ENCODE measurements at regions not wholly inside any gene's neighbourhood (a gene's known extent, or its start where the extent isn't known, plus 50 kb on each side); places are given as distances from the start of the nearest gene placed in this dataset.

DNA sequence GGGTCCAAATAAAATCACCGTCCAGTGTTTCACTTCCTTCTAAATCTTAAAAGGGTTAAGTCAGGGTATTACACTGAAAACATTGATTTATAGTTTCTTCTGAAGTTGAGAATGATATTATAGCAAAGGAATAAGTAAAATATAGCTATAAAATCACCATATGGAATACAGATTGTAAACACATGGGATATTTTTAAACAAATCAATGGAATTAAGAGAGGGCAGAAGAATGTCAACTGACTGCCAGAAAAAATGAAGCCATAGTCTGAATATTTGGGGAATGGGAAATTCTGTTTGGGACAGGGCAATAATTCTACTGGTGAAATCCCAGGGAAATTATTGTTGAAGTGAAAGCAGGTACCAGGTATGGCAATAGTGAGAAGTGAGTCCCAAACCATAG lies 664.6 kb downstream of the NCAM2 start:
- WGBS (ENCODE audit: missing lambda C conversion rate) = 20% methylated on average over 1 of the region's 1 CpG
- Histone ChIP-seq H3K9me3 (no peaks in the 10 kb centered on the region), H3K4me2 (no peak overlapping the region), H3K4me1 (no peaks in the 10 kb centered on the region), H3K27ac (no peak overlapping the region), H3K4me3 (no peak overlapping the region)
- TF ChIP-seq CHD4 (IDR thresholded peaks at IDR 0.05; ENCODE audit: borderline replicate concordance) = no peak
- TF ChIP-seq, protein P1, sequence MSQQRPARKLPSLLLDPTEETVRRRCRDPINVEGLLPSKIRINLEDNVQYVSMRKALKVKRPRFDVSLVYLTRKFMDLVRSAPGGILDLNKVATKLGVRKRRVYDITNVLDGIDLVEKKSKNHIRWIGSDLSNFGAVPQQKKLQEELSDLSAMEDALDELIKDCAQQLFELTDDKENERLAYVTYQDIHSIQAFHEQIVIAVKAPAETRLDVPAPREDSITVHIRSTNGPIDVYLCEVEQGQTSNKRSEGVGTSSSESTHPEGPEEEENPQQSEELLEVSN (IDR thresholded peaks at IDR 0.05; ENCODE audit: borderline replicate concordance, low read depth) = no peak
- TF ChIP-seq, protein P2, sequence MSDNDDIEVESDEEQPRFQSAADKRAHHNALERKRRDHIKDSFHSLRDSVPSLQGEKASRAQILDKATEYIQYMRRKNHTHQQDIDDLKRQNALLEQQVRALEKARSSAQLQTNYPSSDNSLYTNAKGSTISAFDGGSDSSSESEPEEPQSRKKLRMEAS (IDR thresholded peaks at IDR 0.05) = no peak
- no peak for TF ChIP-seq NR3C1 (IDR thresholded peaks at IDR 0.05)
- no peak for TF ChIP-seq FOXS1 (CRISPR knock-in tag; IDR thresholded peaks at IDR 0.05)
- TF ChIP-seq RNF2 (IDR thresholded peaks at IDR 0.05; ENCODE audit: borderline replicate concordance, low read depth) = no peak
- no peak for TF ChIP-seq ESRRA (IDR thresholded peaks at IDR 0.05; ENCODE audit: borderline replicate concordance, low read length)
- TF ChIP-seq CEBPB (IDR thresholded peaks at IDR 0.05) = no peak
- TF ChIP-seq ELK1 (IDR thresholded peaks at IDR 0.05; ENCODE audit: low read depth, low read length) = no peak
- no peak for TF ChIP-seq KDM5A (IDR thresholded peaks at IDR 0.05)
- TF ChIP-seq EHF (CRISPR knock-in tag; IDR thresholded peaks at IDR 0.05) = no peak
- TF ChIP-seq POLR2A (IDR thresholded peaks at IDR 0.05; ENCODE audit: low read length) = no peak
- no peak for TF ChIP-seq JUNB (IDR thresholded peaks at IDR 0.05)
- no peak for TF ChIP-seq SREBF2 (IDR thresholded peaks at IDR 0.05)
- no peak for TF ChIP-seq TFCP2L1 (CRISPR knock-in tag; IDR thresholded peaks at IDR 0.05)
- no peak for TF ChIP-seq HMGXB4 (CRISPR knock-in tag; IDR thresholded peaks at IDR 0.05; ENCODE audit: borderline replicate concordance)
- no peak for ATAC-seq
- ChIA-PET CTCF (no interaction called here), POLR2A (no interaction called here)
- DNase-seq (ENCODE audit: low read depth in 1 of 2, low spot score in 1 of 2) = no peak
- no peak for FAIRE-seq

- H3K4me3 ChIP-seq = no peak overlapping the region
- ChIA-PET POLR2A (no interaction called here), CTCF (no interaction called here)
- DNase-seq (ENCODE audit: low read depth in 1 of 2, low spot score in 1 of 2) (no peak), FAIRE-seq (no peak), ATAC-seq (no peak)
- no peaks in the 10 kb centered on the region for H3K4me1 ChIP-seq
- no peaks in the 10 kb centered on the region for H3K9me3 ChIP-seq
- 2% methylated on average over 5 of the region's 5 CpGs for WGBS (ENCODE audit: missing lambda C conversion rate)
- H3K27ac ChIP-seq = no peak overlapping the region
- H3K4me2 ChIP-seq = no peak overlapping the region
- TF ChIP-seq FOSL2 (IDR thresholded peaks at IDR 0.05) (no peak), FOSL2 (CRISPR knock-in tag; IDR thresholded peaks at IDR 0.05) (no peak), ZNF302 (CRISPR knock-in tag; IDR thresholded peaks at IDR 0.05) (no peak), PBX3 (IDR thresholded peaks at IDR 0.05) (no peak), ZFP36 (IDR thresholded peaks at IDR 0.05; ENCODE audit: borderline replicate concordance, partially characterized antibody) (no peak), MYC (IDR thresholded peaks at IDR 0.05; ENCODE audit: borderline replicate concordance, low read length) (no peak), JUN (IDR thresholded peaks at IDR 0.05) (no peak), NPAS2 (CRISPR knock-in tag; IDR thresholded peaks at IDR 0.05; ENCODE audit: borderline replicate concordance) (no peak), RAD21 (conservative IDR thresholded peaks at IDR 0.05 in 1 of 2, IDR thresholded peaks at IDR 0.05 in 1 of 2) (no peak), NR3C1 (IDR thresholded peaks at IDR 0.05) (no peak), MAFK (IDR thresholded peaks at IDR 0.05; ENCODE audit: partially characterized antibody) (no peak), HEYL (CRISPR knock-in tag; IDR thresholded peaks at IDR 0.05) (no peak), CBX2 (IDR thresholded peaks at IDR 0.05; ENCODE audit: borderline replicate concordance, low read depth) (no peak)
- TF ChIP-seq, protein P1 (IDR thresholded peaks at IDR 0.05; ENCODE audit: borderline replicate concordance, low read depth) = no peak
- TF ChIP-seq, protein P3, sequence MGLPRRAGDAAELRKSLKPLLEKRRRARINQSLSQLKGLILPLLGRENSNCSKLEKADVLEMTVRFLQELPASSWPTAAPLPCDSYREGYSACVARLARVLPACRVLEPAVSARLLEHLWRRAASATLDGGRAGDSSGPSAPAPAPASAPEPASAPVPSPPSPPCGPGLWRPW (IDR thresholded peaks at IDR 0.05) = no peak
- TF ChIP-seq, protein P4, sequence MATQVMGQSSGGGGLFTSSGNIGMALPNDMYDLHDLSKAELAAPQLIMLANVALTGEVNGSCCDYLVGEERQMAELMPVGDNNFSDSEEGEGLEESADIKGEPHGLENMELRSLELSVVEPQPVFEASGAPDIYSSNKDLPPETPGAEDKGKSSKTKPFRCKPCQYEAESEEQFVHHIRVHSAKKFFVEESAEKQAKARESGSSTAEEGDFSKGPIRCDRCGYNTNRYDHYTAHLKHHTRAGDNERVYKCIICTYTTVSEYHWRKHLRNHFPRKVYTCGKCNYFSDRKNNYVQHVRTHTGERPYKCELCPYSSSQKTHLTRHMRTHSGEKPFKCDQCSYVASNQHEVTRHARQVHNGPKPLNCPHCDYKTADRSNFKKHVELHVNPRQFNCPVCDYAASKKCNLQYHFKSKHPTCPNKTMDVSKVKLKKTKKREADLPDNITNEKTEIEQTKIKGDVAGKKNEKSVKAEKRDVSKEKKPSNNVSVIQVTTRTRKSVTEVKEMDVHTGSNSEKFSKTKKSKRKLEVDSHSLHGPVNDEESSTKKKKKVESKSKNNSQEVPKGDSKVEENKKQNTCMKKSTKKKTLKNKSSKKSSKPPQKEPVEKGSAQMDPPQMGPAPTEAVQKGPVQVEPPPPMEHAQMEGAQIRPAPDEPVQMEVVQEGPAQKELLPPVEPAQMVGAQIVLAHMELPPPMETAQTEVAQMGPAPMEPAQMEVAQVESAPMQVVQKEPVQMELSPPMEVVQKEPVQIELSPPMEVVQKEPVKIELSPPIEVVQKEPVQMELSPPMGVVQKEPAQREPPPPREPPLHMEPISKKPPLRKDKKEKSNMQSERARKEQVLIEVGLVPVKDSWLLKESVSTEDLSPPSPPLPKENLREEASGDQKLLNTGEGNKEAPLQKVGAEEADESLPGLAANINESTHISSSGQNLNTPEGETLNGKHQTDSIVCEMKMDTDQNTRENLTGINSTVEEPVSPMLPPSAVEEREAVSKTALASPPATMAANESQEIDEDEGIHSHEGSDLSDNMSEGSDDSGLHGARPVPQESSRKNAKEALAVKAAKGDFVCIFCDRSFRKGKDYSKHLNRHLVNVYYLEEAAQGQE (IDR thresholded peaks at IDR 0.05) = no peak
These were observed 666.7 kb downstream of the NCAM2 start for GRCh38 chr21:21664871-21665270.
